ENCODE measurements at regions not wholly inside any gene's neighbourhood (a gene's known extent, or its start where the extent isn't known, plus 50 kb on each side); places are given as distances from the start of the nearest gene placed in this dataset.

GRCh38 chr6:141029908-141030307 is 1102.8 kb upstream of the GJE1 start:
- CTCF ChIA-PET: interaction anchor here in 1 of 2 donors (0.7 to 1.2 kb wide), 3 partner anchors 17 to 353 kb away, joined by 3 read pairs; no protein-coding TSS in a partner anchor
- peaks cover 0 to 4% of the 10 kb centered on the region in 2 donors for H3K27me3 Mint-ChIP-seq

GRCh38 chr6:141028791-141029280 is 1103.9 kb upstream of the GJE1 start:
- no peak for DNase-seq
- H3K27me3 ChIP-seq (replicated peaks in 1 of 2; ENCODE audit: control insufficient read depth in 2 of 2, extremely low read depth in 1 of 2, insufficient read depth in 2 of 2, low read length in 1 of 2): no peaks in the 10 kb centered on the region
- H3K27me3 Mint-ChIP-seq: peaks cover 0 to 4% of the 10 kb centered on the region in 2 donors
- H3K27ac ChIP-seq (ENCODE audit: low read length): no peak overlapping the region
- no peak overlapping the region for H3K27ac Mint-ChIP-seq
- no peaks in the 10 kb centered on the region for H3K9me3 ChIP-seq
- no peak overlapping the region for H3K4me3 ChIP-seq (ENCODE audit: control insufficient read depth in 1 of 2, extremely low read depth in 1 of 2, low read length in 1 of 2)
- ATAC-seq (replicated peaks in 1 of 4): no peak
- ChIA-PET POLR2A (interaction anchor here in 1 of 2 donors (0.6 kb wide), 1 partner anchor 961 kb away, joined by 3 read pairs; no protein-coding TSS in a partner anchor), CTCF (interaction anchor here in 1 of 2 donors (0.6 kb wide), 2 partner anchors 9 to 42 kb away, joined by 3 read pairs; no protein-coding TSS in a partner anchor)
- no peaks in the 10 kb centered on the region for H3K4me1 ChIP-seq (ENCODE audit: control insufficient read depth in 1 of 2, extremely low read depth in 1 of 2, insufficient read depth in 2 of 2, low read length in 2 of 2)
- H3K9me3 Mint-ChIP-seq: no peaks in the 10 kb centered on the region
- H3K4me1 Mint-ChIP-seq: no peaks in the 10 kb centered on the region
- no CpG with 5 or more reads among the region's 2 CpGs for WGBS (ENCODE audit: insufficient coverage)
- H3K4me3 Mint-ChIP-seq: no peak overlapping the region
- no peaks in the 10 kb centered on the region for H3K36me3 ChIP-seq (ENCODE audit: control insufficient read depth in 2 of 2, extremely low read depth in 1 of 2, insufficient read depth in 1 of 2, low read length in 1 of 2)
- H3K36me3 Mint-ChIP-seq: no peaks in the 10 kb centered on the region

More at GRCh38 chr6:141029908-141030307, 1102.8 kb upstream of the GJE1 start:
- H3K27ac ChIP-seq (ENCODE audit: low read length): no peak overlapping the region
- H3K36me3 ChIP-seq (ENCODE audit: control insufficient read depth in 2 of 2, extremely low read depth in 1 of 2, insufficient read depth in 1 of 2, low read length in 1 of 2): no peaks in the 10 kb centered on the region
- Mint-ChIP-seq H3K27ac (no peak overlapping the region), H3K4me3 (no peak overlapping the region), H3K36me3 (no peaks in the 10 kb centered on the region), H3K4me1 (no peaks in the 10 kb centered on the region), H3K9me3 (no peaks in the 10 kb centered on the region)
- no peaks in the 10 kb centered on the region for H3K9me3 ChIP-seq
- WGBS (ENCODE audit: insufficient coverage): no CpG with 5 or more reads among the region's 1 CpG
- no peaks in the 10 kb centered on the region for H3K27me3 ChIP-seq (replicated peaks in 1 of 2; ENCODE audit: control insufficient read depth in 2 of 2, extremely low read depth in 1 of 2, insufficient read depth in 2 of 2, low read length in 1 of 2)
- POLR2A ChIA-PET: no interaction called here
- ATAC-seq (replicated peaks in 1 of 4) (no peak), DNase-seq (no peak)
- H3K4me1 ChIP-seq (ENCODE audit: control insufficient read depth in 1 of 2, extremely low read depth in 1 of 2, insufficient read depth in 2 of 2, low read length in 2 of 2): no peaks in the 10 kb centered on the region
- no peak overlapping the region for H3K4me3 ChIP-seq (ENCODE audit: control insufficient read depth in 1 of 2, extremely low read depth in 1 of 2, low read length in 1 of 2)

GRCh38 chr6:141026504-141026903 is 1106.2 kb upstream of the GJE1 start:
- DNase-seq: no peak
- no CpG with 5 or more reads among the region's 1 CpG for WGBS (ENCODE audit: insufficient coverage)
- no peak overlapping the region for H3K27ac Mint-ChIP-seq

GRCh38 chr6:141024526-141024925 is 1108.2 kb upstream of the GJE1 start:
- Histone ChIP-seq H3K4me3 (ENCODE audit: control insufficient read depth in 1 of 2, extremely low read depth in 1 of 2, low read length in 1 of 2) (no peak overlapping the region), H3K9me3 (no peaks in the 10 kb centered on the region), H3K27me3 (replicated peaks in 1 of 2; ENCODE audit: control insufficient read depth in 2 of 2, extremely low read depth in 1 of 2, insufficient read depth in 2 of 2, low read length in 1 of 2) (no peaks in the 10 kb centered on the region), H3K4me1 (ENCODE audit: control insufficient read depth in 1 of 2, extremely low read depth in 1 of 2, insufficient read depth in 2 of 2, low read length in 2 of 2) (no peaks in the 10 kb centered on the region), H3K27ac (ENCODE audit: low read length) (no peak overlapping the region), H3K36me3 (ENCODE audit: control insufficient read depth in 2 of 2, extremely low read depth in 1 of 2, insufficient read depth in 1 of 2, low read length in 1 of 2) (no peaks in the 10 kb centered on the region)
- WGBS (ENCODE audit: insufficient coverage): no CpG with 5 or more reads among the region's 2 CpGs
- peaks cover 0 to 4% of the 10 kb centered on the region in 2 donors for H3K27me3 Mint-ChIP-seq
- CTCF ChIA-PET: no interaction called here
- H3K36me3 Mint-ChIP-seq: no peaks in the 10 kb centered on the region
- ATAC-seq (replicated peaks in 1 of 4): no peak
- POLR2A ChIA-PET: no interaction called here
- peaks cover 0 to 5% (median 3%) of the 10 kb centered on the region in 3 donors for H3K9me3 Mint-ChIP-seq
- H3K4me1 Mint-ChIP-seq: no peaks in the 10 kb centered on the region
- DNase-seq: no peak
- no peak overlapping the region for H3K4me3 Mint-ChIP-seq
- no peak overlapping the region for H3K27ac Mint-ChIP-seq

More at GRCh38 chr6:141026504-141026903, 1106.2 kb upstream of the GJE1 start:
- Mint-ChIP-seq H3K4me1 (no peaks in the 10 kb centered on the region), H3K4me3 (no peak overlapping the region), H3K9me3 (peaks cover 0 to 5% (median 3%) of the 10 kb centered on the region in 3 donors), H3K36me3 (no peaks in the 10 kb centered on the region), H3K27me3 (peaks cover 0 to 4% of the 10 kb centered on the region in 2 donors)
- no peaks in the 10 kb centered on the region for H3K36me3 ChIP-seq (ENCODE audit: control insufficient read depth in 2 of 2, extremely low read depth in 1 of 2, insufficient read depth in 1 of 2, low read length in 1 of 2)
- no peaks in the 10 kb centered on the region for H3K4me1 ChIP-seq (ENCODE audit: control insufficient read depth in 1 of 2, extremely low read depth in 1 of 2, insufficient read depth in 2 of 2, low read length in 2 of 2)
- no peak for ATAC-seq (replicated peaks in 1 of 4)
- no peak overlapping the region for H3K27ac ChIP-seq (ENCODE audit: low read length)
- ChIA-PET POLR2A (no interaction called here), CTCF (no interaction called here)
- no peaks in the 10 kb centered on the region for H3K27me3 ChIP-seq (replicated peaks in 1 of 2; ENCODE audit: control insufficient read depth in 2 of 2, extremely low read depth in 1 of 2, insufficient read depth in 2 of 2, low read length in 1 of 2)
- no peak overlapping the region for H3K4me3 ChIP-seq (ENCODE audit: control insufficient read depth in 1 of 2, extremely low read depth in 1 of 2, low read length in 1 of 2)
- H3K9me3 ChIP-seq: no peaks in the 10 kb centered on the region

GRCh38 chr6:141017941-141018340 is 1114.8 kb upstream of the GJE1 start:
- H3K9me3 Mint-ChIP-seq: peaks cover 0 to 5% (median 3%) of the 10 kb centered on the region in 3 donors
- no peak for DNase-seq
- no peaks in the 10 kb centered on the region for H3K4me1 Mint-ChIP-seq
- Histone ChIP-seq H3K4me1 (ENCODE audit: control insufficient read depth in 1 of 2, extremely low read depth in 1 of 2, insufficient read depth in 2 of 2, low read length in 2 of 2) (no peaks in the 10 kb centered on the region), H3K27me3 (replicated peaks in 1 of 2; ENCODE audit: control insufficient read depth in 2 of 2, extremely low read depth in 1 of 2, insufficient read depth in 2 of 2, low read length in 1 of 2) (no peaks in the 10 kb centered on the region), H3K36me3 (ENCODE audit: control insufficient read depth in 2 of 2, extremely low read depth in 1 of 2, insufficient read depth in 1 of 2, low read length in 1 of 2) (no peaks in the 10 kb centered on the region), H3K27ac (ENCODE audit: low read length) (no peak overlapping the region), H3K9me3 (no peaks in the 10 kb centered on the region), H3K4me3 (ENCODE audit: control insufficient read depth in 1 of 2, extremely low read depth in 1 of 2, low read length in 1 of 2) (no peak overlapping the region)
- no peak overlapping the region for H3K27ac Mint-ChIP-seq
- no peak overlapping the region for H3K4me3 Mint-ChIP-seq
- no peaks in the 10 kb centered on the region for H3K27me3 Mint-ChIP-seq
- ATAC-seq (replicated peaks in 1 of 4): no peak
- ChIA-PET CTCF (no interaction called here), POLR2A (no interaction called here)
- WGBS (ENCODE audit: insufficient coverage): no CpG with 5 or more reads among the region's 5 CpGs
- H3K36me3 Mint-ChIP-seq: no peaks in the 10 kb centered on the region

GRCh38 chr6:141000917-141001316 is 1131.8 kb upstream of the GJE1 start:
- H3K9me3 Mint-ChIP-seq: no peaks in the 10 kb centered on the region
- ATAC-seq (replicated peaks in 1 of 4): no peak
- CTCF ChIA-PET: no interaction called here
- WGBS (ENCODE audit: insufficient coverage): no CpG with 5 or more reads among the region's 2 CpGs
- Histone ChIP-seq H3K27ac (ENCODE audit: low read length) (no peak overlapping the region), H3K27me3 (replicated peaks in 1 of 2; ENCODE audit: control insufficient read depth in 2 of 2, extremely low read depth in 1 of 2, insufficient read depth in 2 of 2, low read length in 1 of 2) (no peaks in the 10 kb centered on the region), H3K4me1 (ENCODE audit: control insufficient read depth in 1 of 2, extremely low read depth in 1 of 2, insufficient read depth in 2 of 2, low read length in 2 of 2) (no peaks in the 10 kb centered on the region), H3K9me3 (no peaks in the 10 kb centered on the region), H3K36me3 (ENCODE audit: control insufficient read depth in 2 of 2, extremely low read depth in 1 of 2, insufficient read depth in 1 of 2, low read length in 1 of 2) (no peaks in the 10 kb centered on the region), H3K4me3 (ENCODE audit: control insufficient read depth in 1 of 2, extremely low read depth in 1 of 2, low read length in 1 of 2) (no peak overlapping the region)
- no peaks in the 10 kb centered on the region for H3K36me3 Mint-ChIP-seq
- H3K27me3 Mint-ChIP-seq: peaks cover 0 to 2% of the 10 kb centered on the region in 2 donors
- no peak overlapping the region for H3K27ac Mint-ChIP-seq
- POLR2A ChIA-PET: no interaction called here
- DNase-seq: no peak
- no peak overlapping the region for H3K4me3 Mint-ChIP-seq
- no peaks in the 10 kb centered on the region for H3K4me1 Mint-ChIP-seq

GRCh38 chr6:140993515-140993914 is 1139.2 kb upstream of the GJE1 start:
- ATAC-seq (replicated peaks in 1 of 4) (no peak), DNase-seq (no peak)
- Mint-ChIP-seq H3K4me1 (no peaks in the 10 kb centered on the region), H3K27ac (no peak overlapping the region), H3K27me3 (no peaks in the 10 kb centered on the region), H3K36me3 (no peaks in the 10 kb centered on the region), H3K9me3 (peaks cover 0 to 5% (median 5%) of the 10 kb centered on the region in 3 donors), H3K4me3 (no peak overlapping the region)
- Histone ChIP-seq H3K9me3 (no peaks in the 10 kb centered on the region), H3K27ac (ENCODE audit: low read length) (no peak overlapping the region), H3K27me3 (replicated peaks in 1 of 2; ENCODE audit: control insufficient read depth in 2 of 2, extremely low read depth in 1 of 2, insufficient read depth in 2 of 2, low read length in 1 of 2) (no peaks in the 10 kb centered on the region), H3K36me3 (ENCODE audit: control insufficient read depth in 2 of 2, extremely low read depth in 1 of 2, insufficient read depth in 1 of 2, low read length in 1 of 2) (no peaks in the 10 kb centered on the region), H3K4me1 (ENCODE audit: control insufficient read depth in 1 of 2, extremely low read depth in 1 of 2, insufficient read depth in 2 of 2, low read length in 2 of 2) (no peaks in the 10 kb centered on the region), H3K4me3 (ENCODE audit: control insufficient read depth in 1 of 2, extremely low read depth in 1 of 2, low read length in 1 of 2) (no peak overlapping the region)
- ChIA-PET POLR2A (no interaction called here), CTCF (no interaction called here)
- WGBS (ENCODE audit: insufficient coverage): no CpG with 5 or more reads among the region's 1 CpG

All from T-cell (primary cell).